ENCODE measurements at regions not wholly inside any gene's neighbourhood (a gene's known extent, or its start where the extent isn't known, plus 50 kb on each side); places are given as distances from the start of the nearest gene placed in this dataset.

DNA sequence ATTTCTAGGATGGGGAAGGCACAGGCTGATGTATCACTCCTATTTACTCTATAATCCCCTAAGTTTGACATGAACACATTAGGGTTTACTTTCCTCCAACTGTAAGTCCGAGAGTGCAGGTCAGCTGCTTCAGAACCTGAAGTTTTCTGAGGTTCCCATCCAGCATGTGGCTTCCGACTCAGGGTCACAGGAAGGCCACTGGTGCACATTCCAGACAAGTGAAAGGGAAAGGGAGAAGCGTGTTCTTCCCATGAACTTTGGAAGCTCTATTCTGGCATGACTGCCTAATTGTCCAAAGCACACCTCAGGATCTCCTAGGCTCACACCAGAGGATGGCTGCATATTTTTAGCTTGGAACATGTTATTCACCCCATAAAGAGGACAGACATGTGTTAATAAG is 602.6 kb downstream of the SEMA5A start:
- DNase-seq: no peak

DNA sequence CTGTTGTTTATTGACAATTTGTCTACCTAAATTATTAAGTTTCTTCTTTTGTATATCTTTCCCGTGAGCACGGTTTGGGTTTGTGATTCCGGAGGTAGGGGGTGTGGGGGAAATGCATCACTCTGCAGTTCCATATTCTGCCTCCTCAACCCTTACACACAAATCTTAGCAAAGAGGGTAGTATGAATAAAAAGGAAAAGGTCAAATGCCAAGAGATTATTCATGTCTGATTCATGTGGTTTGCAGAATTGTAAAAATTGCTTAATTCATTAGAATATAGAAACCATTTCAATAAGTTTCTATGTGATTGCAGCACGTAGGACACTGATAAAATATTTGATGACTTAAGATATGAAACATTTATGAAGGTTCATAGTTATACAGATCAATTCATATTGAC is 601.9 kb downstream of the SEMA5A start:
- DNase-seq: no peak

DNA sequence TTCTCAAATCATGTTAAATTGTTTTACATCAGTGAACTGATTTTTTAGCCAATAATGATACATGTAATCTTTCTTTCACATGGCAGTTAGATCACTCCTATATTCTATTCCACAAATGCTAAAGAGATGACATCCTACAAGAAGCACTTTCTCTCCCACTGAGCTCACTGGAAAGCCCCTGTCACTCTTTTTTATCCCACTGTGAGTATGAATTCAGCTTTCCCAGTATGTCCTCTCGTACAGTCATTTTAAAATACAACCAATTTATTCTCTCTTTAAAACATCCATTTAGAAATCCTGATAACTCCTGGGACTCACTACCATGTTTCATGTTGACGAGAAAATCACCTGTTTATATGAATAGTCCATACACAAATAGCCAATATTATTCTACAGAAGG is 599.9 kb downstream of the SEMA5A start:
- DNase-seq: no peak

DNA sequence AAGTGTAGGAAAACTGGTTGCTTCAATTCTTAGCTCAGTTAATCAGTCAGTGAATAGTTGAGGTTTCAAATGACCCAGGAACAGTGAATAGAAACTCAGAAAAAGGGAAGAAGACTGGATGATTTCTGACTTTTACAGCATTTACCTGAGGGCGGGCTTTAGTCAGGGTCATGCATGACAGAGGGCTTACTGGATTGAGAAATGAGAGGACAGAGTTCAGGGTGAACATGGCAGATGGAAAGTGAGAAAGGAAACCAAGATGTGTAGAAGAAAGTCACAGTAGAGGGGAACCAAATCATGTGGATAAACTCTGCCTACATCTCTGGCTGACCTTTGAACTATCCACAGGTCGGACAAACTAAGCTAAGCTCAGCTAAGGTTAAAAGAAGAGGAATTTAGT is 596.0 kb downstream of the SEMA5A start:
- DNase-seq: no peak

DNA sequence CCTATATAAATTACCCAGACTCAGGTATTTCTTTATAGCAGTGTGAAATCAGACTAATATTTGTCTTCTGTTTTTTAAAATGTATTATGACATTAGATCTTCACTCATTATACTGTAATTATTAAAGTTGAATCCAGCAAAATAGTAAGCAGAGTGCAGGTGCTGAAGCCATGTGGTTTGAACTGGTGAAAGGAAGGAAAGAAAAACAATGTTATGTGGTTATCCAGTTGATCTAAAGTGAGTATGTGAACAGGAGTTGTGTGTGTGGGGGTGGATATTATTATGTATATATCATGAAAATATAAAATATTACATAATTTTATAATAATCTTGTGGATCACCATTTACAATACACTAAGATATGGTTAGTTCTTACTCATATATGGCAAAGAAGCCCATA is 593.7 kb downstream of the SEMA5A start:
- DNase-seq: no peak

DNA sequence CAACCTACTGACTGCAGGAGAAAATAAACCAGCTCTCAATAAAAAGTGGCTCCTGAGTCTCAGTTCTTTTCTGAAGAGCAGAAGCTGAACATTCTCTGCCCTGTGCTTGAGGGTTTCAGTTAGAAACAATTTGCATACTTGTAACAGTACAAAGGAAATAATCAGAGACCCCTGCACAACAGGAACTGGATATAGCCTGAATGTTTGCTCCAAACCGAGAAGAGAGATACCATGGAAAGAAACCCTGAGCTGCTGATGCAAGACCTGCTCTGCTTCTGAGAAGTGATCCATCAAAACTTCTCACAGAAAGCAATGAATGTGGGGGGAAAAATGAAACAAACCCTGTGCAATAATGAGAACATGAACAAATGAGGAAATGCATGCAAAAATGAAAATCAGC is 592.9 kb downstream of the SEMA5A start:
- DNase-seq: no peak

GRCh38 chr5:8953911-8954438 is 591.9 kb downstream of the SEMA5A start:
- no peak for DNase-seq

GRCh38 chr5:8954801-8955200 is 591.1 kb downstream of the SEMA5A start:
- no peak for DNase-seq

DNA sequence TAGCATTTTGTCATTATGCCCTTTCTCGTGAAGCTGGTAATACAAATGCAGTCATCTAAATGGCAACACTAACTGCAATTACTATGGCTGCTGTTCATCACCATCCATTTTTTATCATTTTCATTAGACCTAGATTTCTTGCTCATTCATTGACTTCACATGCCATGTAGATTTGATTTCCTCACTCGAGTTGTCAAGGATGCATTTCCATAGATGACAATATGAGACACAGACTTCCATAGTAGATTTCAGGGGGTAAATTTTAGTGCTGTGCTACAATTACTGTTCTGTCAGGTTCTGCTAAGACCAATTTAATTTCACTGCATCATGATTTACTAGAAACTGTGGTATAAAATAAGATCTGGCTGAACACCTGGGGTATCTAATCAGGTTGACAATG is 589.2 kb downstream of the SEMA5A start:
- DNase-seq: no peak

DNA sequence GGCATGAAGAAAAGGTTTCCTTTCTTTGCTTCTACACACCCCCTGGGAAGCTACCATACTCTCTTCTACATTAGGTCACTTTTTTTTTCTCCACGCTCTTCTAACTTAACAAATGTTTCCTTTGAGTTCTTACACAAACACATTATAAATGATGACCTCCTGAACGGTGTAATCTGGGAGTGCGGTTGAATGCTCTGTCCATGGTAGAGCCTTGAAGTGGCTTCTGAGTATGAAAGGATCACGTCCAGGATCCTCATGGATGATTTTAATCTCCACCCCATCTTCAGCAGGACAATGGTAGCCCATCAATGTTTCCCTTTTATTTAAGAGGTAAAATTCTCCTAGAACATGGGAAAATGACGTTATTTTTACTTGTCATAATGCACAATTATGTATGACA is 587.3 kb downstream of the SEMA5A start:
- DNase-seq: no peak

DNA sequence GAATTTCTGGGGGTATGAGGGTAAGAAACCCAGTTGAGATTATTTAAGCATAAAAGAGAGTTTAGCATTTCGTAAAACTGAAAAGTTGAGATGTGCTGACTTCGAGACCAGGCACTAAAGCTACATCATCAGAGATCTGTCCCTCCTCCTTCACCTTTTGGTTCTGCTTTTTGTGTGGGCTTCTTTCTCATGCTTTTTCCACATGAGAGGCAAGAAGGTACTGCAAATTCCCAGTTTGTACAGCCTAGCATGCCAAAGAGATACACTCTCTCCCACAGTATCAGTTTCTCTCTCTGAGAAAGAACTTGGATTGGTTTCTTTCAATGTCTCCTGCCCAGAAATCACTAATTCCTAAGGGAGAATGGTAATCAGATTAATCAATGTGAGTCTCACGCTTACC is 584.7 kb downstream of the SEMA5A start:
- no peak for DNase-seq

DNA sequence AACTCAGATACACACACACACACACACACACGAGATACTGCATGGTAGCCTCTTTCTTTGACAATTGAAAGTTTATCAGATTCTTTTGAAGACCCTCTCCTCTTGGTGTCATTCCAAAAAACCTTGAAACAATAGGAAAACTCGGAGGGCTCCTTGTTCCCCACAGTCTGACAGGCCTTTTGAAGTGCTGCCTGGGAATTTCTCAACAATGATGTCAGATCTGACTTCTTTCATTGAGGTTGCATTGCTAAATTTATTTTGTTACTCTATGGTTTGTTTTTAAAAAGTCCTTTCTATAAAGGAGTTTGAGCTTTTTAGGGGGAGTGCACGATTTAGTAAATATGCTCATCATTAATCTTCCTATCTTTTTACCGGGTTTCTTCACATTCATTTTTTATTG is 583.9 kb downstream of the SEMA5A start:
- DNase-seq: no peak

DNA sequence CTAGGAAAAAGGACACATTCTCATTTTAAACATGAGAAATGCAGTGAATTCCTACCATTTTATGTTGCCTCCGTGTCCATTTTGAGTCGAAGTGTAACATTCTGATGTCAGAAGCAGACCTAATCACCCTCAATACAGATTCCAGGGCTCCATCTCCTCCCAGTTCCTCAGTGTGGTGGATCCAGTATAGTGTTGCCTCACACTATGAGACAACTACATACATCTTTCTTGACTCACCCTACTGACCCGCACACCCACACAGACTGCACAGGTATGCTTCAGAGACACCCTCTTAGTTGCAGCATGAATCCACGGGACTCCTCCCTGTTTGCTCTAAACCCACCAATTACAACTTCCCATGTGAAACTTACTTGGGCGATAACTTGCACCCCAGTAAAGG is 564.9 kb downstream of the SEMA5A start:
- no peak for DNase-seq

- no peak for DNase-seq
These were observed 564.4 kb downstream of the SEMA5A start for GRCh38 chr5:8981496-8981895.

GRCh38 chr5:8984386-8984785 is 561.5 kb downstream of the SEMA5A start:
- DNase-seq: no peak
